GM12872 (cell line): ENCODE measurements at regions not wholly inside any gene's neighbourhood (a gene's known extent, or its start where the extent isn't known, plus 50 kb on each side); places are given as distances from the start of the nearest gene placed in this dataset.

Source experiments
- TF ChIP-seq, protein P1 (sequence below): IDR thresholded peaks from 3 replicates; pipeline ENCODE4 v1.5.1; 2011; ENCODE audit warnings: low read depth, mild to moderate bottlenecking, low read length, moderate library complexity; ENCODE audit not compliant: insufficient read depth

DNA sequence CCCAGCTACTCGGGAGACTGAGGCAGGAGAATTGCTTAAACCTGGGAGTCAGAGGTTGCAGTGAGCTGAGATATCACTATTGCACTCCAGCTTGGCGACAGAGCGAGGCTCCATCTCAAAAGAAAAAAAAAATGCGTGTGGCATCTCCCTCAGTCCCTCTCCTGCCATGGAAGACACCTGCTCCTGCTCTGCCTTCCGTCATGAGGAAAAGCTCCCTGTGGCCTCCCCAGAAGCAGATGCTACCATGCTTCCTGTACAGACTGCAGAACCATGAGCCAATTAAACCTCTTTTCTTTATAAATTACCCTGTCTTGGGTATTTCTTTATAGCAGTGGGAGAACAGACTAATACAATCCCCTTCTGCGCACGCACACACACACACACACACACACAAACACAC is 249.4 kb downstream of the MN1 start:
- TF ChIP-seq, protein P1, sequence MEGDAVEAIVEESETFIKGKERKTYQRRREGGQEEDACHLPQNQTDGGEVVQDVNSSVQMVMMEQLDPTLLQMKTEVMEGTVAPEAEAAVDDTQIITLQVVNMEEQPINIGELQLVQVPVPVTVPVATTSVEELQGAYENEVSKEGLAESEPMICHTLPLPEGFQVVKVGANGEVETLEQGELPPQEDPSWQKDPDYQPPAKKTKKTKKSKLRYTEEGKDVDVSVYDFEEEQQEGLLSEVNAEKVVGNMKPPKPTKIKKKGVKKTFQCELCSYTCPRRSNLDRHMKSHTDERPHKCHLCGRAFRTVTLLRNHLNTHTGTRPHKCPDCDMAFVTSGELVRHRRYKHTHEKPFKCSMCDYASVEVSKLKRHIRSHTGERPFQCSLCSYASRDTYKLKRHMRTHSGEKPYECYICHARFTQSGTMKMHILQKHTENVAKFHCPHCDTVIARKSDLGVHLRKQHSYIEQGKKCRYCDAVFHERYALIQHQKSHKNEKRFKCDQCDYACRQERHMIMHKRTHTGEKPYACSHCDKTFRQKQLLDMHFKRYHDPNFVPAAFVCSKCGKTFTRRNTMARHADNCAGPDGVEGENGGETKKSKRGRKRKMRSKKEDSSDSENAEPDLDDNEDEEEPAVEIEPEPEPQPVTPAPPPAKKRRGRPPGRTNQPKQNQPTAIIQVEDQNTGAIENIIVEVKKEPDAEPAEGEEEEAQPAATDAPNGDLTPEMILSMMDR = no peak

DNA sequence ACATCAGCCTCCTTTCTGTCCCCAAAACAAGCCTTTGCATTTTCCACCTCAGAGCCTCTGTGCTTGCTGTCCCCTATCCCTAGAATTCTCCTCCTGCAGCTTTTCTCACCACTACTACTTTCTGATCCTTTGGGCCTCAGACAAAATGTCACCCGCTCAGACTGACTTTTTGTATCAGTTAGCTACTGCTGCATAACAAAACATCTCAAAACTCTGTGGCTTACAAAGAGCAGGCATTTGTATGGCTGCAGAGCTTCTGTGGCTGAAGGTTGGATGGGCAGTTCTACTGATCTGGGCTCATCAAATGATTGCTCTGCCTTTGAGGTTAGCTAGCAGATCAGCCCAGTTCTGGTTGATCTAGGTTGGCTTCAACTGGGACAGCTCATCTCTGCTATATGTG is 248.7 kb downstream of the MN1 start:
- TF ChIP-seq, protein P1 = no peak

DNA sequence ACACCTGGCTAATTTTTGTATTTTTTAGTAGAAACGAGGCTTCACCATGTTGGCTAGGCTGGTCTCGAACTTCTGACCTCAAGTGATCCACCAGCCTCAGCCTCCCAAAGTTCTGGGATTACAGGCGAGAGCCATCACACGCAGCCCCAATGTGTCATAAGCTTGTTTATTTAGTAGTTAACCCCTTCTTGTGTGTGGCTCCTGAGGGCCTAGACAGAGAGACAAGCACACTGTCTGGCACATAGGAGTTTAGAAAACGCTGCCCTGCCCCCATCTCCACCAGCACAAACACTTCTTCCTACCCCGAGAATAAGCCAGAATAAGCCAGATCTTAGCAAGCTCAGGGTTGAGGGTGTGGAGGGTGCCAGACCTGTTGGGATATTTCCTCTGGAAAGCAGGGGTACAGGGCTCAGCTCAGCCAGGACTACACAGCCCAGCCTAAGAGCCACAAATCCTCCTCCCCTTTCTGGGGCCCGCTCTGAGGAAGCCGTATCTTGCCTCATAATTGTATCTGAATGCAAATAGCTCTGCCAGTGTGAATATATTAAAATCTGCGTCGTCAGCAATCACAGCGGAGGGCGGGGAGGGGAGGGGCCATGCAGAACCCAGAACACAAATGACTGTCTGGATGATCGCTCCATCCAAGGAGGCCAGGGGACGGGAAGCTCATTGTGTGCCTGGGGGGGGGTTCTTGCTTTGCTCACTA is 247.3 kb downstream of the MN1 start:
- TF ChIP-seq, protein P1 = no peak

DNA sequence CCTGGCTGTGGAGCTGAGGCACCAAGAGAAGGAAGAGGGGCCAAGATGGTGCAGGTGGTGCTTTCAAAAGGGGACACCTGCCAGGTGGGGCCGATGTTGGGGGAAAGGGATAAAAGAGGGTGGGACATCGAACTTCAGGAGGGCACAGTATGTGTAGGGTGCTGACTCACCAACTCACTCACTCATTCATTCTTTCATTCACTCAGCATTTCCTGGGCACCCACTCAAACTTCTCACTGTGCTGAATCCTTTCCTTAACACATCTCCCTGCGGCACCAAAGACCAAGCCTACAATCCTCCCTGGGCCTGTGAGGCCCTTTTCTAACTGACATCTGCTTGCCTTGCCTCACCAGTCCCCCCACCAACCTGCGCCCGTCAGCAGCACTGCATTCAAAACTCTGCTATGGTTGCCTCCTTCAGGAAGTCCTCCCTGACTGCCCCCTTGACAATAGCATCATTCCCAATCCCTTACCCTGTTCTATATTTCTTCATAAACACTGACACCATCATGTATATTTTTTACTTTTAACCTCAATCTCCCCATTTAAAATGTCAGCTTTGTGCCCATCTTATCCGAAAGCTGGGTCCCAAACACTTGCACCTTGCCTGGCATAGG is 246.6 kb downstream of the MN1 start:
- TF ChIP-seq, protein P1 = no peak

DNA sequence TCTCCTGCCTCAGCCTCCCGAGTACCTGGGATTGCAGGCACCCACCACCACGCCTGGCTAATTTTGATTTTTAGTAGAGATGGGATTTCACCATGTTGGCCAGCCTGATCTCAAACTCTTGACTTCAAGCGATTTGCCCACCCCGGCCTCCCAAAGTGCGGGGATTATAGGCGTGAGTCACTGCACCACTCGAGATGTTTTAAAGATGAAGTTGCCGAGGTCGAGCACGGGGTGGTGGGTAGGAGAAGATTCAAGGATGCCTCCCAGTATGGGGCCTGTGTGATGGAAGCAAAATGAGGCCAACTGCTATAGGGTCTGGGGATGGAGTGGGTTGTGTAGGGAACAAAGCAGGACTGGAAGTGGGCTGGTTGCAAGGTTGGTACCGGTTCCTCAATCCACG is 245.2 kb downstream of the MN1 start:
- TF ChIP-seq, protein P1 = no peak

DNA sequence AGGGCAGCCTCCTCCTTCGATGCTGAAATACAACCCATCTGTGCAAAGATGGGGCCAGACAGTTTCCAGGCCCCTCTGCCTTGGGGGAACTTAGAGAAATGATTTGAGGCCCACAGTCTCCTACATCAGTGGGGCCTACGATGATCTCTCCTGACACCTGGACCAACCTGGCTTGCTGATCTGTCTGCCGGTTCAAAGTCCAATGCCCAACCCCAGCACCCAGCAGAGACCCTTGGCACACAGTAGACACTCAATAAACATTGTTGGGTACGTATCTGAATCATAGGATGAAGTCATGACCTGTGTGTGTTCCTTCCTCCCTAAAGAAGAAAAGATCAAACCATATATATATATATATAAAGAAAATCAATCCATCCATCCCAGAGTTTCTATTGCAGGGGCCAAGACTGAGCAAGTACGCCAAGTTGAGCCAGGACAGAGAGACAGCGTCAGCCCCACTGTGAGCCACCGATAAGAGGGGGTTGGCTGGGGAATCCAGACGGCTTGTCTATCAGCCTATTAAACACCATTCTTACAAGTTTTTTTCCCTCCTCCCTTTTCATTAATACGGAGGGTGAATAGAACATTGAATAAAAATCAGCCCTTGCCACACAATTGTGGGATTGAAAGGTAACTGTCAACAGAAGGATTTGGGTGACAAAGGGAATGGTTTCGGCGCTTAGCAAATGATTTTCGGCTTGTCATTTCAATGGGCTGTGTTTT is 244.1 kb downstream of the MN1 start:
- TF ChIP-seq, protein P1 = no peak

DNA sequence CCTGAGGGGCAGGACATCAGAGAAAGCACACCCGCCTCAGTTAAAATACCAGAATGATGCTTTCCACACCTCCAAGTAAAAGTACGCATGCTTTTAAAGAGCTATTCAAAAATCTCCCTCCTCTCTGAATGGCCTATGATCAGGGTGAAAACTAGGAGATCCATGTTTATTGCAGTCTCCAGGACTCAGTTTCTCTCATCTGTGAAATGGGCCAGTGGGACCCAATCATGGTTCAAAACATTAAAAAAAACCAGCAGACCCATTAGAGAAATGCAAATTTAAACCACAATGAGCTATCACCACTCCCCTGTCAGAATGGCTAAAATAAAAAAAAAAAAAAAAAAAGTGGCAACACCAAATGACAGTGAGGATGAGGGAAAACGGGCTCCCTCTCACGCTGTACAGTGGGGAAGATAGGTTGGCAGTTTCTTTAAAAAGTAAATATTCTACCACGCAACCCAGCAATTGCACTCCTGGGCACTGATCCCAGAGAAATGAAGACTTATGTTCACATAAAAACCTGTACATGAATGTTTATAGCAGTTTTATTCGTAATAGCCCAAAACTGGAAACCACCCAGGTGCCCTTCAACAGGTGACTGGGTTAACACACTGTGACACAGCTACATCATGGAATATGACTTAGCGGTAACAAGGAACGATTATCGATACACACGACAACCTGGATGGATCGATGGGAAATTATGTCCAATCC is 242.7 kb downstream of the MN1 start:
- TF ChIP-seq, protein P1 = no peak
